OCI-LY7 (cell line): ENCODE measurements at regions not wholly inside any gene's neighbourhood (a gene's known extent, or its start where the extent isn't known, plus 50 kb on each side); places are given as distances from the start of the nearest gene placed in this dataset.

ENCODE experiments used
- EZH2phosphoT487 ChIP-seq: fragments of 200-600 bp; sonication (generic); IDR thresholded peaks from 2 replicates; pipeline ENCODE4 v1.6.1; 2018; ENCODE audit warnings: low read depth, borderline replicate concordance, mild to moderate bottlenecking, mixed run types, antibody characterized with exemption, low read length, moderate library complexity, mixed read lengths
- TF ChIP-seq, protein P1 (sequence below): fragments of 200-600 bp; sonication (generic); conservative IDR thresholded peaks from 2 replicates; pipeline ENCODE4 v1.5.1; 2014; ENCODE audit warnings: mild to moderate bottlenecking, antibody characterized with exemption, low read length, moderate library complexity, mixed read lengths

DNA sequence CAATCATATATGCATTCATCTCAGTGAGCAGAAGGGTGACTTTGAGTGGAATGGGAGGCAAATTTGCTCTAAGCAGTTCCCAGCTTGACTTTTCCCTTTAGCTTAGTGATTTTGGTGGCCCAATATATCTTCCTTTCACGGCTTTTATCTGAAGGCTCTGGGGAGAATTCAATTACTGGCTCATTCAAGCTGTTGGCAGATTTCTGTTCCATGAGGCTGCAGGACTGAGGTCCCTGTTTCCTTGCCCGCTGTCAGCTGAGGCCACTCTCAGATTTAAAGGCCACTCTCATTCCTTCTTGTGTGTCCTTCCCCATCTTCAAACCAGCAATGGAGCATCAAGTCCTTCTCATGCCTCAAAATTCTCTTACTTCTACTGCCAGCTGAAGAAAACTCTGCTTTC lies 170.4 kb upstream of the ATP10A start:
- TF ChIP-seq, protein P1, sequence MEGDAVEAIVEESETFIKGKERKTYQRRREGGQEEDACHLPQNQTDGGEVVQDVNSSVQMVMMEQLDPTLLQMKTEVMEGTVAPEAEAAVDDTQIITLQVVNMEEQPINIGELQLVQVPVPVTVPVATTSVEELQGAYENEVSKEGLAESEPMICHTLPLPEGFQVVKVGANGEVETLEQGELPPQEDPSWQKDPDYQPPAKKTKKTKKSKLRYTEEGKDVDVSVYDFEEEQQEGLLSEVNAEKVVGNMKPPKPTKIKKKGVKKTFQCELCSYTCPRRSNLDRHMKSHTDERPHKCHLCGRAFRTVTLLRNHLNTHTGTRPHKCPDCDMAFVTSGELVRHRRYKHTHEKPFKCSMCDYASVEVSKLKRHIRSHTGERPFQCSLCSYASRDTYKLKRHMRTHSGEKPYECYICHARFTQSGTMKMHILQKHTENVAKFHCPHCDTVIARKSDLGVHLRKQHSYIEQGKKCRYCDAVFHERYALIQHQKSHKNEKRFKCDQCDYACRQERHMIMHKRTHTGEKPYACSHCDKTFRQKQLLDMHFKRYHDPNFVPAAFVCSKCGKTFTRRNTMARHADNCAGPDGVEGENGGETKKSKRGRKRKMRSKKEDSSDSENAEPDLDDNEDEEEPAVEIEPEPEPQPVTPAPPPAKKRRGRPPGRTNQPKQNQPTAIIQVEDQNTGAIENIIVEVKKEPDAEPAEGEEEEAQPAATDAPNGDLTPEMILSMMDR = no peak
- TF ChIP-seq EZH2phosphoT487 = no peak
